GM12891 (cell line): ENCODE measurements at regions not wholly inside any gene's neighbourhood (a gene's known extent, or its start where the extent isn't known, plus 50 kb on each side); places are given as distances from the start of the nearest gene placed in this dataset.

Experiments used
- PAX5 ChIP-seq: IDR thresholded peaks from 2 replicates; pipeline ENCODE4 v1.6.1; 2011; ENCODE audit warnings: low read length, moderate library complexity, mild to moderate bottlenecking; ENCODE audit not compliant: insufficient read depth, severe bottlenecking
- POLR2A ChIP-seq: IDR thresholded peaks from 2 replicates; pipeline ENCODE4 v1.6.1; 2011; ENCODE audit warnings: low read depth, low read length, control low read depth
- POLR2AphosphoS5 ChIP-seq: IDR thresholded peaks from 2 replicates; pipeline ENCODE4 v1.6.1; 2011; ENCODE audit warnings: low read depth, low read length, control low read depth
- TAF1 ChIP-seq: IDR thresholded peaks from 2 replicates; pipeline ENCODE4 v1.6.1; 2011; ENCODE audit warnings: low read depth, low read length, control low read depth

- TF ChIP-seq POLR2AphosphoS5 (no peak), POLR2A (no peak), TAF1 (no peak), PAX5 (no peak)
Measured at GRCh38 chr3:103082501-103082900, 647.7 kb downstream of the ZPLD1 start.
